ENCODE measurements at regions not wholly inside any gene's neighbourhood (a gene's known extent, or its start where the extent isn't known, plus 50 kb on each side); places are given as distances from the start of the nearest gene placed in this dataset.
A peak's percentile ranks its signal among the peaks of the same experiment; 100 is the strongest.
"Not testable (repeated sequence)": the region's sequence is repeated elsewhere in the genome, so short reads cannot be mapped to it uniquely, and the experiment has no call there.

- DNase-seq (ENCODE audit: low read depth): peak; percentile 21
Measured at GRCh38 chr2:105496271-105496670, 97.4 kb upstream of the FHL2 start.

GRCh38 chr2:105494683-105495425 is 96.0 kb upstream of the FHL2 start:
- DNase-seq (ENCODE audit: low read depth): no peak

DNA sequence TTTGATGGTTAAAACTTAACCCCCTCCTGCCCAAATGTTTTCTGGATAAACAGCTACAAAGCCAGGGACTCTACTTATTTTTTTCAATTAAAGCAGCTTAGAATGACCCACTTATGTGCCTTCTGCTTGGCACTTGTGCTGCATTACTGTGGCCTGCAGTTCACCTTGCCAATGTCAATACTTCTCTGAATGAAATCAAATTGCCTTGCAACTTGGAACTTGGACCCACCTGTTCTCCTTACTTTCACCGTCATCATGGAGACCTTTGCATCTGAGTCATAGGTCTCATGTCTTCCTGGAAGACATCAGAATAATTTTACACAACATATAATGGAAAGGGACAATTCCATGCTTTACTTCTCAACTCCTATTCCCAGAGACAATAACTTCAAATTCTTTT is 92.1 kb upstream of the FHL2 start:
- DNase-seq (ENCODE audit: low read depth): no peak

GRCh38 chr2:105490204-105490603 is 91.4 kb upstream of the FHL2 start:
- no peak for DNase-seq (ENCODE audit: low read depth)

DNA sequence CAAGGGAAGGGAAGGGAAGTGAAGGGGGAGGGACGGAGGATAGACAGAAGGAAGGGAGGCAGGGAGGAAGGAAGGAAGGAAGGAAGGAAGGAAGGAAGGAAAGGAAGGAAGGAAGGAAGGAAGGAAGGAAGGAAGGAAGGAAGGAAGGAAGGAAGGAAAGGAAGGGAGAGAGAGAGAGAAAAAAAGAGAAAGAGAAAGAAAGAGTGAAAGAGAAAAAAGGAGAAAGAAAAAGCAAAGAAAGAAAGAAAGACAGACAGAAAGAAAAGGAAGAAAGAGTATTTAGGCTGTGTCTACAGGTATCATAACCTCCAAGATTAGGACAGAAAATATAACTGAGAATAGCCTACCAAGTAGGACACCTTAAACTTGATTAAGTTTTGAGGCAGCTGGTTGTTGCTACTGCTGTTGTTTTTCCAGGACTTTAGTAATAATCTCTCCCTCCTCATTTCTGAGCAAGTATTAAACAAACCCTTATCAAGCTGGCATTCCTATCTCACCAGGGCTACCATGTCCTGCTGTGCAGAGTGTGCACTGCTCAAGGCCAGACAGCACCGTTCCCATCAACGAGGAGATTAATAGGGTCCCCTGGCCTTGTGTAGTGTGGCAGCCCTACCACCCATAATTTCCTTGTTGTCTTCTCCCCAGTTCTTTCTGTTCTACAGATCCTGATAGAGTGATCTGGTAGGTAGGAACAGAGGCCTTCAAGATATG is 90.5 kb upstream of the FHL2 start:
- DNase-seq (ENCODE audit: low read depth): no peak

DNA sequence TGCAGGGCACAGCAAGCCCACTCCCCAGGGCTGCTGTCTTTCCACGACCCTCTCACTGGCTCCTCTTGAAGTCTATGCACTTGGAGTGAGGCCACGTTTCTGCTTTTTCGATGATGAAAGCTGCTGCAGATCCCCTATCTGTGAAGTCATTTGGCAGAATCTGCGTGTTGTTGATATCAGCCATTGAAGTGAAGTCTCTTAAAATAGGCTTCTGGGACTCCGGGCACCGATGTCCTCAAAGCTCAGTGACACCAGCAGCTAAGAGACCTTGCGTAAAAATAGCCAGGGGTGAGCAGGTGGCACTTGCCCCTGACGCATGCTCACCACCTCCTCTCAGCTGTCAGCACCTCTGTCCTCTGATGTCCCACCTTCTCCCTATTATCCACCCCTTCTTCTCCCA is 89.4 kb upstream of the FHL2 start:
- no peak for DNase-seq (ENCODE audit: low read depth)

DNA sequence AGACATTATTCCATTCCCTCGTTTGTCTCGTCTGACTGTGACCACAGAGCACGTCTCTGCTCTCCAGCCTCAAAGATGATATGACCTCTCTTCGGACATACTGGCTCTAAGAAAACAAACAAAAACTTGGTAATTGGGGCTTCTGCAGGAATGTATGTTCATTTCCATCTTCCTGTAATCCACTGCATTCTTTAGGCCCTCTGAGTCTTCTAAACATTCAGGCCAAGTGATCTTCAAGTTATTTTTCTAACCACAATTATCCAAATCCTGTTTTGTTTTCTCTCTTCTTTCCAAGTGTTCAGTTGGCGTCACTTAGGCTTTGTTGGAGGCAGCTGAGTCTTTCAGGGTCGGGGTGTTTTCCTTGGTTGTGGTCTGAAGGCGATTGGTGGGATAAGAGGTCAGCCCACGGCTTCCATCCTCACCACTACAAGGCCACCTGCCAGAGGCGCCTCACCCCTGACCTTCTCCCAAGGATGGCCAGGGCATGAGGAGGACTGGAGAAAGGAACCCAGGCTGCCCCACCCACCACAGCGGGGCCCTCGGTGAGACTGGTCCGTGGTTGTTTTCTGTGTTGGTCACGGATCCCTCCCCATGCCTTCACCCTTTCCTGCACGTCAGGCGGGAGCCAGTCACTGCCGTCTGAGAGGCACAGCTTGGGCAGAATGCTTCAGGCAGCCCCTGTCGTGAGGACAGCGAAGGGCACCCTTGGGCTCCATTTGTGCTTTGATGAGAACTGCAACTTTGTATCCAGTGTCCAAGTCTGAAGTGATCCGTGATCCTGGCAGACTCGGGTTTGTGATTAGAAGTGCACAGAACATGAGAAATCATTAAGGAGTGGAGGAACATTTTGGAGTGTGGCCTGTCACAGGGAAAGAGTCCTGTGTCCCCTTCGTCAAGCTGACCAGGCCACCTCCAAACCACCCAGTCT is 88.6 kb upstream of the FHL2 start:
- DNase-seq (ENCODE audit: low read depth): peak; percentile 94

GRCh38 chr2:105486762-105487141 is 87.9 kb upstream of the FHL2 start:
- no peak for DNase-seq (ENCODE audit: low read depth)

GRCh38 chr2:105478670-105479069 is 79.8 kb upstream of the FHL2 start:
- DNase-seq (ENCODE audit: low read depth): no peak

DNA sequence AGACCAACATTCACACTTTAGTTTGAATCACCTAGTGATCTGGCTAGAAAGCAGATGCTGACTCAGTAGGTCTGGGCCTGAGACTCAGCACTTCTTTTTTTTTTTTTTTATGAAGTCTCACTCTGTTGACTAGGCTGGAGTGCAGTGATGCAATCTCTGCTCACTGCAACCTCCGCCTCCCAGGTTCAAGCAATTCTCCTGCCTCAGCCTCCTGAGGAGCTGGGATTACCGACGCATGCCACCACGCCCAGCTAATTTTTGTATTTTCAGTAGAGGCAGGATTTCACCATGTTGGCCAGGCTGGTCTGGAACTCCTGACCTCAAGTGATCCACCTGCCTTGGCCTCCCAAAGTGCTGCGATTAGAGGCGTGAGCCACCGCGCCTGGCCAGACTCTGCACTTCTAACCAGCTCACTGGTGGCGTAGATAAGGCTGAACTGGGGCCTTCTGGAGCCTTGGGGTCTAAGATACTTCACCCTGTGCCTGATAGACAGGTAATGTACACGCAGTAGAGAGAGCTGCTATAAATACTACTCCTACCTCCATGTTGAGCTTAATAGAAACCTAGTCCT is 78.3 kb upstream of the FHL2 start:
- DNase-seq (ENCODE audit: low read depth): not testable (repeated sequence)

GRCh38 chr2:105473011-105473410 is 74.2 kb upstream of the FHL2 start:
- DNase-seq (ENCODE audit: low read depth): no peak

DNA sequence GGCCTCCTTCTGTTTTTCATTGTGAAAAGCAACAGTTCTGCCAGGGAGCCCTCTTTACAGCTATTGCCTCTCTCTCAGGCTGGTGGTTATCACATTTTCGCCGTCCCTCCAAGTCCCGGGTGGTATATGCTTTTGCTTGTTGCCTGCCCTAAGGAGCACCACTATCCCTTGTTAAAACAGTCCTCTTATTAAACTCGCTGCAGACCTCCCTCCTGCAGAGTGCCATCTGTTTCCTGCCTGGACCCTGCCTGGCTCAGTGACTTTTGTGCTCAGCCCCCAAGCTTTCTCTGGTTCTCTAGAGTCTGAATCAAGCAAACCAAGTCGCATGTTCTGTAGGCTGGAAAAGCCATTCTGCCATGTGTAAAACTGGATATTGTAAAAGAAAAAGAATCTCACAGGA is 72.1 kb upstream of the FHL2 start:
- DNase-seq (ENCODE audit: low read depth): no peak

- DNase-seq (ENCODE audit: low read depth): no peak
Measured at GRCh38 chr2:105469781-105470180, 70.9 kb upstream of the FHL2 start.

- no peak for DNase-seq (ENCODE audit: low read depth)
Measured at GRCh38 chr2:105468582-105469042, 69.8 kb upstream of the FHL2 start.

GRCh38 chr2:105464325-105464724 is 65.5 kb upstream of the FHL2 start:
- no peak for DNase-seq (ENCODE audit: low read depth)

GRCh38 chr2:105460048-105460732 is 61.3 kb upstream of the FHL2 start:
- peak; percentile 11 for DNase-seq (ENCODE audit: low read depth)

GRCh38 chr2:105458076-105458475 is 59.2 kb upstream of the FHL2 start:
- no peak for DNase-seq (ENCODE audit: low read depth)

- peak; percentile 99 for DNase-seq (ENCODE audit: low read depth)
Measured at GRCh38 chr2:105455488-105456003, 56.7 kb upstream of the FHL2 start.

DNA sequence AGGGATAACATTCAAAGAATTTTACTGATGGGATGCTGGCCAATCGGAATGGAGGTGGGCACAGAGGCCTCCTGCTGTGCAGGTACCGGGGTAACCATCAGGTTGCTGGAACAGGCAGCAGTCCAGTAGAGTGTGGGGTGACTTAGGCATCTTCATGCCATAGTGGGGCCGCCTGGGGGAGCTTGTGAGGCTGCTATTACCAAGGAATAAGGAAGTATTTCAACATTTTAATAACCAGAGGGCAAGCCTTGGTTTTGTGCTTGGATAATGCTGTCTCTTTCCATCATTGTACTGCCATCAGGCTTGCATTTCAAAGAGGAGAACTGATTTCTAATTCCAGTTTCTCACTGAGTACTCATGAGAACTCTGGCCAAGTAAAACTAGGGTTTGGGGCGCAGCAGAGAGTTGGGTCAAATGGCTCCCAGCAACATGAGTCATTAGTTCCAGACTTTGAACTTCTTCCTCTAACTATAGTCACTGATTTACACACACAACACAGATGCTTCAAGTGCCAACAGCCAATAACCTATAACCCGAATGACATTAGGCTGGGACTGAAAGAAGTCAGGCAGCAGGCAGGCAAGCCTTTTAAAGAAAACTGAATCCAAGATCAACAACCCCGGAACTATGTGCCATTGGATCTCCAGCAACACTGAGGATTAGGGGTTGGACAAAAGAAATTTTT is 56.1 kb upstream of the FHL2 start:
- peak; percentile 97 for DNase-seq (ENCODE audit: low read depth)

DNA sequence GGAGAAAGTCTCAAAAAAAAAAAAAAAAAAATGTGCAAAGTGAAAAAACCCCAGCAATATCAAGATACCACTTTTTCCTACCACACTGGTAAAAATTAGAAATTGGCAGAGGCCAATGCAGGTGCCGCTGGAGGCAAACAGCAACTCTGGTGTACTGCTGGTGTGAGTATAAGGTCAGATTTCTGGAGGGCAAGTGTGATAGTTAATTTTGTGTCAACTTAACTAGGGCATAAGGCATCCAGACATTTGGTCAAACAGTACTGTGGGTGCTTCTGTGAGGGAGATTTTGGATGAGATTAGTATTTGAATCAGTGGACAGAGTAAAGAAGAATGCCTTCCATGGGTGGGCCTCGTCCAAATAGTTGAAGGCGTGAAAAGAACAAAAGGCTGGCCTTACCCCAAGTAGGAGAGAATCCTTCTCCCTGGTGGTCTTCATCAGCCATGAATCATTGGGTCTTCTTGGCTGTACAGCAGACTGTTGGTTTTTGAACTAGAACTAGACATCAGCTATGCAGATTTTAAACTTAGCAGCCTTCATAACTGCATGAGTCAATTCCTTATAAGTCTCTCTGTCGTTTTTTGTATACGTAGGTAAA is 52.8 kb upstream of the FHL2 start:
- no peak for DNase-seq (ENCODE audit: low read depth)
